ENCODE measurements at regions not wholly inside any gene's neighbourhood (a gene's known extent, or its start where the extent isn't known, plus 50 kb on each side); places are given as distances from the start of the nearest gene placed in this dataset.

- TF ChIP-seq CTCF (IDR thresholded peaks at IDR 0.05; ENCODE audit: low read length): no peak
- no peak for TF ChIP-seq EZH2phosphoT487 (IDR thresholded peaks at IDR 0.05; ENCODE audit: low read length)
Observed at GRCh38 chr16:50876263-50876662, 134.4 kb downstream of the CYLD start.

All from MM.1S (cell line).